ENCODE measurements at regions not wholly inside any gene's neighbourhood (a gene's known extent, or its start where the extent isn't known, plus 50 kb on each side); places are given as distances from the start of the nearest gene placed in this dataset.

DNA sequence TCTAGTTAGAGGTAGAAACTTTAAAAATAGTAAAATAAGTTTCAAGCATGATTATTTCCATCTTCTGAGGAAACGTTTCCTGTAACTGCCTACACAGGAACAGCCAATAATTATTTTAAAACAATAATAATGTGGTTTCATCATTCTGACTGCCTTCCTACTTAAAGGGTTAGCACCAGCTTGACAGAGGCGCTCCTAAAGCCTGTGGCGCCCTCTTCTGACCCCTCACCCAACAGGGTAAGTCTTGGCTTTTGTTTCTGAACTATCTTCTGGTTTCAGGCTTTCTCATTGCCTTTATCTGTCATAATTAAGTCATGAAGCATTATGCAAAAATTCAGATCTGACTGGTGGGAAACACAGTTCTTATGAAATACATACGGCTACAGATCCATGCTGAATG, 96.7 kb downstream of the ITM2A start:
- TF ChIP-seq, protein P1, sequence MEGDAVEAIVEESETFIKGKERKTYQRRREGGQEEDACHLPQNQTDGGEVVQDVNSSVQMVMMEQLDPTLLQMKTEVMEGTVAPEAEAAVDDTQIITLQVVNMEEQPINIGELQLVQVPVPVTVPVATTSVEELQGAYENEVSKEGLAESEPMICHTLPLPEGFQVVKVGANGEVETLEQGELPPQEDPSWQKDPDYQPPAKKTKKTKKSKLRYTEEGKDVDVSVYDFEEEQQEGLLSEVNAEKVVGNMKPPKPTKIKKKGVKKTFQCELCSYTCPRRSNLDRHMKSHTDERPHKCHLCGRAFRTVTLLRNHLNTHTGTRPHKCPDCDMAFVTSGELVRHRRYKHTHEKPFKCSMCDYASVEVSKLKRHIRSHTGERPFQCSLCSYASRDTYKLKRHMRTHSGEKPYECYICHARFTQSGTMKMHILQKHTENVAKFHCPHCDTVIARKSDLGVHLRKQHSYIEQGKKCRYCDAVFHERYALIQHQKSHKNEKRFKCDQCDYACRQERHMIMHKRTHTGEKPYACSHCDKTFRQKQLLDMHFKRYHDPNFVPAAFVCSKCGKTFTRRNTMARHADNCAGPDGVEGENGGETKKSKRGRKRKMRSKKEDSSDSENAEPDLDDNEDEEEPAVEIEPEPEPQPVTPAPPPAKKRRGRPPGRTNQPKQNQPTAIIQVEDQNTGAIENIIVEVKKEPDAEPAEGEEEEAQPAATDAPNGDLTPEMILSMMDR (IDR thresholded peaks at IDR 0.05; ENCODE audit: low read length), result peak; percentile 68
- no peak for TF ChIP-seq EZH2 (IDR thresholded peaks at IDR 0.05; ENCODE audit: borderline replicate concordance, low read length)
